Endothelial cell of umbilical vein (primary cell): ENCODE measurements at regions not wholly inside any gene's neighbourhood (a gene's known extent, or its start where the extent isn't known, plus 50 kb on each side); places are given as distances from the start of the nearest gene placed in this dataset.

Experiments used
- BruUV-seq: library from RNA; stranded (reverse); fragments of 400-500 nt; replicated peaks from 2 replicates; lab custom pipeline; 2021; lab: Mats Ljungman, UMichigan
- CTCF ChIA-PET: fragments of 300-600, 350-600 bp; sonication (Branson Sonifier 250); formaldehyde crosslinking; loops from one replicate; lab custom pipeline; 2021; ENCODE audit warnings: antibody characterized with exemption, inconsistent platforms; lab: Charles Lee
- POLR2A ChIA-PET: fragments of 300-600, 350-600 bp; sonication (Branson Sonifier 250); formaldehyde crosslinking; loops from one replicate; lab custom pipeline; 2021; ENCODE audit warnings: antibody characterized with exemption, inconsistent platforms; lab: Charles Lee
- DNase-seq: peaks from one replicate; pipeline ENCODE4 v3.0.0-alpha.2; 2011; ENCODE audit warnings: low read depth, low spot score
- FAIRE-seq: peaks from 2 replicates; lab custom pipeline; 2011; peaks lifted over from hg19 to GRCh38; lab: Jason Lieb, UNC
- H2AFZ ChIP-seq: 2 replicates; pipeline ENCODE4 v1.6.0; 2012; ENCODE audit warnings: low read depth, low read length, control low read depth, inconsistent platforms
- H3K27ac ChIP-seq: 2 replicates; pipeline ENCODE4 v1.5.1; 2011; ENCODE audit warnings: low read depth, mild to moderate bottlenecking, control low read depth, low read length, moderate library complexity; ENCODE audit not compliant: insufficient read depth
- H3K27me3 ChIP-seq, 2 experiments: 2 replicates each; pipeline versions ENCODE4 v1.6.0 to v1.6.1; 2011; ENCODE audit warnings: low read length in 2 of 2, mixed read lengths in 1 of 2; ENCODE audit not compliant: control insufficient read depth in 2 of 2, insufficient read depth in 2 of 2
- H3K36me3 ChIP-seq, 2 experiments: 2 replicates in 1 of 2; 3 replicates in 1 of 2; pipeline ENCODE4 v1.5.1; 2011; ENCODE audit warnings: low read length in 2 of 2, mild to moderate bottlenecking in 1 of 2, moderate library complexity in 1 of 2; ENCODE audit not compliant: control insufficient read depth in 2 of 2, insufficient read depth in 2 of 2; ENCODE audit errors: extremely low read depth in 1 of 2
- H3K4me1 ChIP-seq: 3 replicates; pipeline ENCODE4 v1.5.1; 2011; ENCODE audit warnings: mild to moderate bottlenecking, low read length; ENCODE audit not compliant: control insufficient read depth, insufficient read depth; ENCODE audit errors: extremely low read depth
- H3K4me2 ChIP-seq: 2 replicates; pipeline ENCODE4 v1.6.1; 2011; ENCODE audit warnings: low read length, control low read depth, mixed read lengths; ENCODE audit not compliant: insufficient read depth
- H3K4me3 ChIP-seq, 3 experiments: fragments of 200-600 bp in 1 of 3; sonication (generic), shearing (Covaris generic) in 1 of 3; replicated peaks in 1 of 3; 2 replicates each; pipeline ENCODE4 v1.5.1; 2011 to 2016; ENCODE audit warnings: control low read depth in 3 of 3, low read length in 3 of 3, mild to moderate bottlenecking in 2 of 3, inconsistent platforms in 1 of 3, low read depth in 1 of 3, moderate library complexity in 1 of 3; ENCODE audit not compliant: insufficient read depth in 1 of 3
- H3K79me2 ChIP-seq: 2 replicates; pipeline ENCODE4 v1.6.0; 2012; ENCODE audit warnings: low read length, inconsistent platforms; ENCODE audit not compliant: control insufficient read depth, insufficient read depth
- H3K9ac ChIP-seq: replicated peaks from 2 replicates; pipeline ENCODE3; 2011; ENCODE audit warnings: low read length, control low read depth; ENCODE audit not compliant: insufficient read depth; ENCODE audit errors: extremely low read depth
- H3K9me1 ChIP-seq: replicated peaks from 3 replicates; pipeline ENCODE4 v1.6.0; 2011; ENCODE audit warnings: mild to moderate bottlenecking, low read length; ENCODE audit not compliant: control insufficient read depth, insufficient read depth; ENCODE audit errors: extremely low read depth
- H3K9me3 ChIP-seq: replicated peaks from 2 replicates; pipeline ENCODE4 v1.5.1; 2012; ENCODE audit warnings: low read length, inconsistent platforms; ENCODE audit not compliant: control insufficient read depth, insufficient read depth
- H4K20me1 ChIP-seq: replicated peaks from 2 replicates; pipeline ENCODE3; 2011; ENCODE audit warnings: mild to moderate bottlenecking, low read length; ENCODE audit not compliant: control insufficient read depth, insufficient read depth; ENCODE audit errors: extremely low read depth
- CTCF ChIP-seq, 2 donors: IDR thresholded peaks; 1 replicate in 1 of 2; 2 replicates in 1 of 2; pipeline ENCODE4 v1.5.1; 2011; ENCODE audit warnings: low read length in 2 of 2, mild to moderate bottlenecking in 2 of 2, moderate library complexity in 2 of 2, control low read depth in 1 of 2, inconsistent platforms in 1 of 2, low read depth in 1 of 2; ENCODE audit not compliant: insufficient read depth in 1 of 2; ENCODE audit errors: extremely low read depth in 1 of 2
- EZH2 ChIP-seq: IDR thresholded peaks from 2 replicates; pipeline ENCODE4 v1.6.1; 2012; ENCODE audit warnings: borderline replicate concordance, low read depth, mild to moderate bottlenecking, moderate library complexity, low read length, inconsistent platforms; ENCODE audit not compliant: severe bottlenecking
- FOS ChIP-seq: IDR thresholded peaks from 2 replicates; pipeline ENCODE4 v1.6.1; 2011; ENCODE audit warnings: mild to moderate bottlenecking, low read length, moderate library complexity, borderline replicate concordance; ENCODE audit not compliant: insufficient read depth
- GATA2 ChIP-seq: IDR thresholded peaks from 2 replicates; pipeline ENCODE4 v1.7.0; 2011; ENCODE audit warnings: low read depth, mild to moderate bottlenecking, moderate library complexity, mixed read lengths, low read length; ENCODE audit not compliant: insufficient read length, insufficient read depth
- JUN ChIP-seq: IDR thresholded peaks from 2 replicates; pipeline ENCODE4 v1.6.1; 2011; ENCODE audit warnings: borderline replicate concordance, low read depth; ENCODE audit not compliant: insufficient read length, insufficient read depth
- MYC ChIP-seq: IDR thresholded peaks from one replicate; pipeline ENCODE4 v1.6.1; 2011; ENCODE audit warnings: mild to moderate bottlenecking, low read depth, low read length
- POLR2A ChIP-seq: IDR thresholded peaks from 2 replicates; pipeline ENCODE4 v1.6.1; 2012; ENCODE audit warnings: low read depth, mild to moderate bottlenecking, control low read depth, low read length
- POLR2AphosphoS5 ChIP-seq: IDR thresholded peaks from 2 replicates; pipeline ENCODE4 v1.6.1; 2012; ENCODE audit warnings: low read depth, mild to moderate bottlenecking, control low read depth, low read length, moderate library complexity; ENCODE audit not compliant: insufficient read depth
- dilution Hi-C: fragments of 300-500 bp; cut with MboI; formaldehyde crosslinking; loops from one replicate; pipeline ENCODE4 v1.15.0; 2019; ENCODE audit warnings: low sequenced_read_pairs; ENCODE audit not compliant: extremely low pct_ligation_motif_present
- intact Hi-C: fragments of 100-400 bp; cut with micrococcal nuclease; formaldehyde crosslinking; loops from one replicate; pipeline ENCODE4 v1.10.0; 2022
- TF ChIP-seq, protein P1 (sequence below): IDR thresholded peaks from 2 replicates; pipeline ENCODE4 v1.6.1; 2011; ENCODE audit not compliant: insufficient read depth, insufficient read length

- Histone ChIP-seq H4K20me1 (no peaks in the 10 kb centered on the region), H3K4me3 (no peak overlapping the region), H2AFZ (no peak overlapping the region), H3K9me1 (no peaks in the 10 kb centered on the region), H3K27ac (no peak overlapping the region), H3K9me3 (no peaks in the 10 kb centered on the region), H3K4me2 (no peak overlapping the region), H3K27me3 (no peaks in the 10 kb centered on the region), H3K9ac (no peak overlapping the region), H3K79me2 (no peaks in the 10 kb centered on the region), H3K4me1 (no peaks in the 10 kb centered on the region), H3K36me3 (no peaks in the 10 kb centered on the region)
- CTCF ChIA-PET: no interaction called here
- dilution Hi-C loops (no loop called here), intact Hi-C loops (no loop called here)
- no peak for FAIRE-seq
- POLR2A ChIA-PET: no interaction called here
- TF ChIP-seq FOS (no peak), CTCF (IDR thresholded peaks at IDR 0.05; ENCODE audit: extremely low read depth in 1 of 2, insufficient read depth in 1 of 2, low read depth in 1 of 2, low read length in 2 of 2) (no peak), POLR2AphosphoS5 (no peak), JUN (no peak), GATA2 (no peak), POLR2A (no peak), EZH2 (no peak), MYC (no peak)
- TF ChIP-seq, protein P1, sequence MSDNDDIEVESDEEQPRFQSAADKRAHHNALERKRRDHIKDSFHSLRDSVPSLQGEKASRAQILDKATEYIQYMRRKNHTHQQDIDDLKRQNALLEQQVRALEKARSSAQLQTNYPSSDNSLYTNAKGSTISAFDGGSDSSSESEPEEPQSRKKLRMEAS: no peak
- no TSS peak for BruUV-seq
- DNase-seq: no peak
Measured at GRCh38 chr1:239979456-239979855, 112.2 kb upstream of the FMN2 start.
